PFSK-1 (cell line): ENCODE measurements at regions not wholly inside any gene's neighbourhood (a gene's known extent, or its start where the extent isn't known, plus 50 kb on each side); places are given as distances from the start of the nearest gene placed in this dataset.

Experiments used
- SIN3A ChIP-seq: IDR thresholded peaks from 2 replicates; pipeline ENCODE4 v1.6.1; 2012; ENCODE audit warnings: mild to moderate bottlenecking, low read length, moderate library complexity, borderline replicate concordance; ENCODE audit not compliant: insufficient read depth
- TF ChIP-seq, protein P1 (sequence below), 2 experiments: IDR thresholded peaks; 2 replicates each; pipeline versions ENCODE4 v1.6.1 to v1.8.0; 2011 to 2012; ENCODE audit warnings: low read depth in 2 of 2, low read length in 2 of 2, control low read depth in 1 of 2, inconsistent platforms in 1 of 2, mild to moderate bottlenecking in 1 of 2, moderate library complexity in 1 of 2; ENCODE audit not compliant: insufficient read depth in 1 of 2

- TF ChIP-seq, protein P1, sequence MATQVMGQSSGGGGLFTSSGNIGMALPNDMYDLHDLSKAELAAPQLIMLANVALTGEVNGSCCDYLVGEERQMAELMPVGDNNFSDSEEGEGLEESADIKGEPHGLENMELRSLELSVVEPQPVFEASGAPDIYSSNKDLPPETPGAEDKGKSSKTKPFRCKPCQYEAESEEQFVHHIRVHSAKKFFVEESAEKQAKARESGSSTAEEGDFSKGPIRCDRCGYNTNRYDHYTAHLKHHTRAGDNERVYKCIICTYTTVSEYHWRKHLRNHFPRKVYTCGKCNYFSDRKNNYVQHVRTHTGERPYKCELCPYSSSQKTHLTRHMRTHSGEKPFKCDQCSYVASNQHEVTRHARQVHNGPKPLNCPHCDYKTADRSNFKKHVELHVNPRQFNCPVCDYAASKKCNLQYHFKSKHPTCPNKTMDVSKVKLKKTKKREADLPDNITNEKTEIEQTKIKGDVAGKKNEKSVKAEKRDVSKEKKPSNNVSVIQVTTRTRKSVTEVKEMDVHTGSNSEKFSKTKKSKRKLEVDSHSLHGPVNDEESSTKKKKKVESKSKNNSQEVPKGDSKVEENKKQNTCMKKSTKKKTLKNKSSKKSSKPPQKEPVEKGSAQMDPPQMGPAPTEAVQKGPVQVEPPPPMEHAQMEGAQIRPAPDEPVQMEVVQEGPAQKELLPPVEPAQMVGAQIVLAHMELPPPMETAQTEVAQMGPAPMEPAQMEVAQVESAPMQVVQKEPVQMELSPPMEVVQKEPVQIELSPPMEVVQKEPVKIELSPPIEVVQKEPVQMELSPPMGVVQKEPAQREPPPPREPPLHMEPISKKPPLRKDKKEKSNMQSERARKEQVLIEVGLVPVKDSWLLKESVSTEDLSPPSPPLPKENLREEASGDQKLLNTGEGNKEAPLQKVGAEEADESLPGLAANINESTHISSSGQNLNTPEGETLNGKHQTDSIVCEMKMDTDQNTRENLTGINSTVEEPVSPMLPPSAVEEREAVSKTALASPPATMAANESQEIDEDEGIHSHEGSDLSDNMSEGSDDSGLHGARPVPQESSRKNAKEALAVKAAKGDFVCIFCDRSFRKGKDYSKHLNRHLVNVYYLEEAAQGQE (IDR thresholded peaks at IDR 0.05; ENCODE audit: insufficient read depth in 1 of 2, low read depth in 2 of 2, low read length in 2 of 2): no peak
- TF ChIP-seq SIN3A: no peak
These were observed 670.6 kb upstream of the PKN2 start for GRCh38 chr1:88013485-88013884.
